ENCODE measurements at regions not wholly inside any gene's neighbourhood (a gene's known extent, or its start where the extent isn't known, plus 50 kb on each side); places are given as distances from the start of the nearest gene placed in this dataset.

- H3K4me3 ChIP-seq (ENCODE audit: control insufficient read depth, low read depth, low read length): no peak overlapping the region
- TF ChIP-seq CTCF (IDR thresholded peaks at IDR 0.05; ENCODE audit: control insufficient read depth, insufficient read depth, low read depth, low read length, missing control alignments): no peak
- no peak for DNase-seq (ENCODE audit: low read depth)
Measured at GRCh38 chr5:74149395-74149794, 491.1 kb downstream of the ENC1 start.

GRCh38 chr5:74148321-74148720 lies 492.2 kb downstream of the ENC1 start:
- DNase-seq (ENCODE audit: low read depth): no peak

GRCh38 chr5:74146796-74147195 lies 493.7 kb downstream of the ENC1 start:
- no peak for TF ChIP-seq CTCF (IDR thresholded peaks at IDR 0.05; ENCODE audit: control insufficient read depth, insufficient read depth, low read depth, low read length, missing control alignments)
- no peak for DNase-seq (ENCODE audit: low read depth)
- no peak overlapping the region for H3K4me3 ChIP-seq (ENCODE audit: control insufficient read depth, low read depth, low read length)

More at GRCh38 chr5:74148321-74148720, 492.2 kb downstream of the ENC1 start:
- no peak for TF ChIP-seq CTCF (IDR thresholded peaks at IDR 0.05; ENCODE audit: control insufficient read depth, insufficient read depth, low read depth, low read length, missing control alignments)
- no peak overlapping the region for H3K4me3 ChIP-seq (ENCODE audit: control insufficient read depth, low read depth, low read length)

- no peak overlapping the region for H3K4me3 ChIP-seq (ENCODE audit: control insufficient read depth, low read depth, low read length)
- TF ChIP-seq CTCF (IDR thresholded peaks at IDR 0.05; ENCODE audit: control insufficient read depth, insufficient read depth, low read depth, low read length, missing control alignments): no peak
- DNase-seq (ENCODE audit: low read depth): no peak
Measured at GRCh38 chr5:74145951-74146350, 494.6 kb downstream of the ENC1 start.

GRCh38 chr5:74143721-74144330 lies 496.7 kb downstream of the ENC1 start:
- no peak overlapping the region for H3K4me3 ChIP-seq (ENCODE audit: control insufficient read depth, low read depth, low read length)
- TF ChIP-seq CTCF (IDR thresholded peaks at IDR 0.05; ENCODE audit: control insufficient read depth, insufficient read depth, low read depth, low read length, missing control alignments): no peak
- DNase-seq (ENCODE audit: low read depth): no peak

GRCh38 chr5:74143151-74143550 lies 497.4 kb downstream of the ENC1 start:
- no peak overlapping the region for H3K4me3 ChIP-seq (ENCODE audit: control insufficient read depth, low read depth, low read length)
- no peak for TF ChIP-seq CTCF (IDR thresholded peaks at IDR 0.05; ENCODE audit: control insufficient read depth, insufficient read depth, low read depth, low read length, missing control alignments)
- DNase-seq (ENCODE audit: low read depth): no peak

GRCh38 chr5:74141053-74141452 lies 499.5 kb downstream of the ENC1 start:
- H3K4me3 ChIP-seq (ENCODE audit: control insufficient read depth, low read depth, low read length): no peak overlapping the region
- no peak for DNase-seq (ENCODE audit: low read depth)
- TF ChIP-seq CTCF (IDR thresholded peaks at IDR 0.05; ENCODE audit: control insufficient read depth, insufficient read depth, low read depth, low read length, missing control alignments): no peak
